K562 (cell line): ENCODE measurements at regions not wholly inside any gene's neighbourhood (a gene's known extent, or its start where the extent isn't known, plus 50 kb on each side); places are given as distances from the start of the nearest gene placed in this dataset.

Source experiments
- ATAC-seq: fragments of 200-7000 bp; cut with Tn5 transposase; 3 replicates; pipeline ENCODE4 v1.9.1; 2020; ENCODE audit warnings: moderate library complexity
- BruUV-seq: library from RNA; stranded (reverse); fragments of 400-500 nt; replicated peaks from 2 replicates; lab custom pipeline; 2021; lab: Mats Ljungman, UMichigan
- CTCF ChIA-PET: fragments of 300-600 bp; formaldehyde crosslinking; extraction: SDS; loops from one replicate; lab custom pipeline; 2021; ENCODE audit warnings: low intra/inter-chr PET ratio; lab: Yijun Ruan, JAX
- POLR2A ChIA-PET: fragments of 300-600, 350-650 bp; sonication (Branson Sonifier 250); formaldehyde crosslinking; extraction: SDS; loops from one replicate; lab custom pipeline; 2021; ENCODE audit warnings: antibody characterized with exemption, inconsistent platforms; lab: Yijun Ruan, JAX
- DNase-seq, 4 experiments: peaks; one replicate each; pipeline versions ENCODE4 v3.0.0 to v3.0.0-alpha.2; 2011 to 2018; ENCODE audit warnings: low spot score in 3 of 4, mixed read lengths in 3 of 4; ENCODE audit errors: extremely low read depth in 1 of 4
- FAIRE-seq: peaks from 2 replicates; lab custom pipeline; 2011; peaks lifted over from hg19 to GRCh38; lab: Jason Lieb, UNC
- H2AFZ ChIP-seq: 2 replicates; pipeline ENCODE4 v1.6.0; 2011; ENCODE audit warnings: low read depth, low read length, control low read depth, inconsistent platforms
- H3K27ac ChIP-seq: fragments of 200-600 bp; 3 replicates; pipeline ENCODE4 v1.8.0; 2011; ENCODE audit warnings: low read depth, mild to moderate bottlenecking, control low read depth, inconsistent platforms, low read length, moderate library complexity, mixed read lengths; ENCODE audit errors: extremely low read depth
- H3K27me3 ChIP-seq, 2 experiments: fragments of 300-600 bp in 1 of 2; 2 replicates in 1 of 2; 3 replicates in 1 of 2; pipeline versions ENCODE4 v1.6.0 to v1.8.0; 2011; ENCODE audit warnings: inconsistent platforms in 2 of 2, low read length in 2 of 2, mild to moderate bottlenecking in 1 of 2, mixed read lengths in 1 of 2, moderate library complexity in 1 of 2; ENCODE audit not compliant: control insufficient read depth in 2 of 2, insufficient read depth in 2 of 2
- H3K36me3 ChIP-seq: fragments of 300-600 bp; 3 replicates; pipeline ENCODE4 v1.8.0; 2011; ENCODE audit warnings: mild to moderate bottlenecking, low read length, inconsistent platforms; ENCODE audit not compliant: control insufficient read depth, insufficient read depth
- H3K4me1 ChIP-seq, 2 experiments: fragments of 200-600 bp in 1 of 2; replicated peaks in 1 of 2; 2 replicates in 1 of 2; 3 replicates in 1 of 2; pipeline versions ENCODE4 v1.5.1 to v1.8.0; 2011; ENCODE audit warnings: inconsistent platforms in 2 of 2, low read length in 2 of 2, mild to moderate bottlenecking in 1 of 2, mixed read lengths in 1 of 2, moderate library complexity in 1 of 2; ENCODE audit not compliant: control insufficient read depth in 2 of 2, insufficient read depth in 2 of 2
- H3K4me2 ChIP-seq: 2 replicates; pipeline ENCODE4 v1.6.1; 2011; ENCODE audit warnings: low read length, control low read depth, inconsistent platforms, mixed read lengths; ENCODE audit not compliant: insufficient read depth
- H3K4me3 ChIP-seq: fragments of 200-600 bp; sonication (generic), shearing (Covaris generic); 2 replicates; pipeline ENCODE4 v1.5.1; 2016; ENCODE audit warnings: control low read depth, inconsistent platforms
- H3K79me2 ChIP-seq: fragments of 200-600 bp; 3 replicates; pipeline ENCODE4 v1.8.0; 2011; ENCODE audit warnings: low read length, inconsistent platforms; ENCODE audit not compliant: control insufficient read depth, insufficient read depth
- H3K9ac ChIP-seq, 2 experiments: 2 replicates each; pipeline versions ENCODE4 v1.6.0 to v1.6.1; 2011; ENCODE audit warnings: low read depth in 2 of 2, low read length in 2 of 2, control low read depth in 1 of 2, inconsistent platforms in 1 of 2, mild to moderate bottlenecking in 1 of 2, mixed read lengths in 1 of 2; ENCODE audit not compliant: insufficient read depth in 1 of 2
- H3K9me1 ChIP-seq: one replicate; pipeline ENCODE4 v1.6.0; 2011; ENCODE audit warnings: inconsistent platforms, mild to moderate bottlenecking, low read length, moderate library complexity; ENCODE audit not compliant: control insufficient read depth, insufficient read depth
- H3K9me3 ChIP-seq: replicated peaks from 2 replicates; pipeline ENCODE4 v1.5.1; 2011; ENCODE audit warnings: low read depth, low read length, inconsistent platforms; ENCODE audit not compliant: control insufficient read depth, insufficient read depth
- H4K20me1 ChIP-seq: replicated peaks from 2 replicates; pipeline ENCODE4 v1.6.1; 2011; ENCODE audit warnings: low read length, inconsistent platforms, mixed read lengths; ENCODE audit not compliant: control insufficient read depth, insufficient read depth
- CBFA2T2 ChIP-seq: fragments of 450-650 bp; conservative IDR thresholded peaks from 2 replicates; pipeline ENCODE4 v1.6.1; 2017; ENCODE audit warnings: mild to moderate bottlenecking
- CREM ChIP-seq: IDR thresholded peaks from 2 replicates; pipeline ENCODE4 v1.6.1; 2014; ENCODE audit warnings: antibody characterized with exemption, low read depth
- ESRRA ChIP-seq: fragments of 450-650 bp; IDR thresholded peaks from 2 replicates; pipeline ENCODE4 v1.6.1; 2014; ENCODE audit warnings: low read depth, mild to moderate bottlenecking, moderate library complexity, borderline replicate concordance
- HCFC1 ChIP-seq: IDR thresholded peaks from 2 replicates; pipeline ENCODE4 v1.6.1; 2012; ENCODE audit warnings: low read depth, low read length, improper control_type of control experiment
- HLTF ChIP-seq: fragments of 450-650 bp; IDR thresholded peaks from 2 replicates; pipeline ENCODE4 v1.6.1; 2016
- MED1 ChIP-seq: sonication (generic); formaldehyde crosslinking; IDR thresholded peaks from 2 replicates; pipeline ENCODE4 v1.8.1; 2023; ENCODE audit warnings: missing genetic modification reagents, borderline replicate concordance
- MTA1 ChIP-seq: fragments of 450-650 bp; IDR thresholded peaks from 2 replicates; pipeline ENCODE4 v1.6.1; 2017; ENCODE audit warnings: borderline replicate concordance
- NRF1 ChIP-seq, 2 experiments: fragments of 450-650 bp; IDR thresholded peaks in 1 of 2; conservative IDR thresholded peaks in 1 of 2; 2 replicates each; pipeline ENCODE4 v1.6.1; 2014; ENCODE audit warnings: mild to moderate bottlenecking in 2 of 2
- ZFP30 ChIP-seq: fragments of 250-450 bp; sonication (Bioruptor Pico); IDR thresholded peaks from 2 replicates; pipeline ENCODE4 v1.8.0; 2022; ENCODE audit warnings: moderate library complexity, mild to moderate bottlenecking, inconsistent platforms, borderline replicate concordance
- ZNF217 ChIP-seq: sonication (generic); formaldehyde crosslinking; IDR thresholded peaks from 2 replicates; pipeline ENCODE4 v1.8.0; 2022; ENCODE audit warnings: mild to moderate bottlenecking, missing genetic modification reagents
- ZSCAN29 ChIP-seq: fragments of 450-650 bp; IDR thresholded peaks from 2 replicates; pipeline ENCODE4 v1.6.1; 2017
- WGBS: fragments of 100-300 bp; shearing (Covaris generic); methylation state at CpG from one replicate; pipeline ENCODE4 v1.1.6; 2016; ENCODE audit warnings: low coverage, mixed read lengths; ENCODE audit not compliant: insufficient coverage; ENCODE audit errors: missing lambda C conversion rate; 5-methylcytosine and 5-hydroxymethylcytosine counted together
- in situ Hi-C: fragments of 300-500 bp; cut with MboI; formaldehyde crosslinking; loops from 4 replicates; pipeline ENCODE4 v1.15.0; 2018; ENCODE audit warnings: inconsistent platforms, mixed read lengths
- intact Hi-C: fragments of 100-400 bp; cut with micrococcal nuclease; formaldehyde crosslinking; loops from 2 replicates; pipeline ENCODE4 v1.14.2; 2022
- TF ChIP-seq, protein P1 (sequence below): IDR thresholded peaks from 3 replicates; pipeline ENCODE4 v1.6.1; 2011; ENCODE audit warnings: borderline replicate concordance, mild to moderate bottlenecking; ENCODE audit not compliant: insufficient read length, insufficient read depth
- TF ChIP-seq, protein P2 (sequence below), 2 experiments: fragments of 450-650 bp; conservative IDR thresholded peaks; 2 replicates each; pipeline ENCODE4 v1.6.1; 2017; ENCODE audit warnings: mild to moderate bottlenecking in 2 of 2, moderate library complexity in 2 of 2
- TF ChIP-seq, protein P3 (sequence below): fragments of 250-450 bp; sonication (Bioruptor Pico); IDR thresholded peaks from 2 replicates; pipeline ENCODE4 v1.4.0; 2020; ENCODE audit warnings: mild to moderate bottlenecking
- TF ChIP-seq, protein P4 (sequence below): fragments of 450-650 bp; formaldehyde crosslinking; IDR thresholded peaks from 2 replicates; pipeline ENCODE4 v1.4.0; 2020; ENCODE audit warnings: mild to moderate bottlenecking, moderate library complexity
- TF ChIP-seq, protein P5 (sequence below): conservative IDR thresholded peaks from 2 replicates; pipeline ENCODE4 v1.6.1; 2011; ENCODE audit warnings: low read depth, mild to moderate bottlenecking, low read length; ENCODE audit not compliant: control insufficient read depth

DNA sequence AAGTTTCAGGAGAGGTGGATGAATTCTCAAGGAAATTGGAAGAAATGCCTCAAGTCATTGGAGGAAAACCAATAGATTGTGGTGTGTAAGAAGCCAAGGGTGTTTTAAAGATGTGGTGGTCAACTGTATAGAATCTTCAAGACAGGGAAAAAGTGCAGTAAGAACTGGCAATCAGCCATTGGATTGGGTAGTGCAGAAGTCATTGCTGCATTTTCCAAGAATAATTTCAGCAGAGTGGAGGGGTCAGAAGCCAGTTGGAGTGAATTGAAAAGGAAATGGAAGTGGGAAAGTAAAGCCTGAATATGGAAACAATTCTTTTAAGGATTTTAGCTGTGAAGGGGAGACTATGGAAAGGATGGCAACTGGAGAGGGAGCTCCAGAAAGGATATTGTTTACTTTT is 128.2 kb upstream of the TMEM170B start (continued):
- TF ChIP-seq, protein P1, sequence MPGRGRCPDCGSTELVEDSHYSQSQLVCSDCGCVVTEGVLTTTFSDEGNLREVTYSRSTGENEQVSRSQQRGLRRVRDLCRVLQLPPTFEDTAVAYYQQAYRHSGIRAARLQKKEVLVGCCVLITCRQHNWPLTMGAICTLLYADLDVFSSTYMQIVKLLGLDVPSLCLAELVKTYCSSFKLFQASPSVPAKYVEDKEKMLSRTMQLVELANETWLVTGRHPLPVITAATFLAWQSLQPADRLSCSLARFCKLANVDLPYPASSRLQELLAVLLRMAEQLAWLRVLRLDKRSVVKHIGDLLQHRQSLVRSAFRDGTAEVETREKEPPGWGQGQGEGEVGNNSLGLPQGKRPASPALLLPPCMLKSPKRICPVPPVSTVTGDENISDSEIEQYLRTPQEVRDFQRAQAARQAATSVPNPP = no peak
- no peak for TF ChIP-seq ZNF217 (CRISPR knock-in tag)
- TF ChIP-seq MTA1 = no peak
- TF ChIP-seq, all 486 proteins: peak for 0

DNA sequence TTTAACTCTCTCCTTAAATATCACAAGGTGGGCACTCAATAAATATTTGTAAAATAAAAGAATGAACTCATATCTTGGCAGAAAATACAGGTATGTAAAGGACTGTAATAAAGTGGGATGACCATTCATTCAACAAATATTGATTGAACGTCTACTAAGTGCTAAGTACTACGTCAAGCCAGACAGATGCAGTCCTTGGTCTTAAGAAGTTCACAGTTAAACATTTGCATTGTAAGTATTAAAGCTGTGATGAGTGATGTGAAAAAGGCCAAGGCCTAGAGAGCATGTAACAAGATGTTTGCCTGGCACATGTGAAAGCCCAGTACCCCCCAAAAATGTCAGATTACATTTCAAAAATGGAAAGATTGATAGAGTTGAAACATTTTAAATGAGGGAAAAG is 130.1 kb upstream of the TMEM170B start:
- FAIRE-seq = no peak
- TF ChIP-seq HCFC1 = no peak
- TF ChIP-seq CREM = no peak
- TF ChIP-seq HLTF = no peak
- TF ChIP-seq, protein P2, sequence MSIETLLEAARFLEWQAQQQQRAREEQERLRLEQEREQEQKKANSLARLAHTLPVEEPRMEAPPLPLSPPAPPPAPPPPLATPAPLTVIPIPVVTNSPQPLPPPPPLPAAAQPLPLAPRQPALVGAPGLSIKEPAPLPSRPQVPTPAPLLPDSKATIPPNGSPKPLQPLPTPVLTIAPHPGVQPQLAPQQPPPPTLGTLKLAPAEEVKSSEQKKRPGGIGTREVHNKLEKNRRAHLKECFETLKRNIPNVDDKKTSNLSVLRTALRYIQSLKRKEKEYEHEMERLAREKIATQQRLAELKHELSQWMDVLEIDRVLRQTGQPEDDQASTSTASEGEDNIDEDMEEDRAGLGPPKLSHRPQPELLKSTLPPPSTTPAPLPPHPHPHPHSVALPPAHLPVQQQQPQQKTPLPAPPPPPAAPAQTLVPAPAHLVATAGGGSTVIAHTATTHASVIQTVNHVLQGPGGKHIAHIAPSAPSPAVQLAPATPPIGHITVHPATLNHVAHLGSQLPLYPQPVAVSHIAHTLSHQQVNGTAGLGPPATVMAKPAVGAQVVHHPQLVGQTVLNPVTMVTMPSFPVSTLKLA (conservative IDR thresholded peaks at IDR 0.05) = no peak
- no peak for TF ChIP-seq MED1
- TF ChIP-seq, protein P3, sequence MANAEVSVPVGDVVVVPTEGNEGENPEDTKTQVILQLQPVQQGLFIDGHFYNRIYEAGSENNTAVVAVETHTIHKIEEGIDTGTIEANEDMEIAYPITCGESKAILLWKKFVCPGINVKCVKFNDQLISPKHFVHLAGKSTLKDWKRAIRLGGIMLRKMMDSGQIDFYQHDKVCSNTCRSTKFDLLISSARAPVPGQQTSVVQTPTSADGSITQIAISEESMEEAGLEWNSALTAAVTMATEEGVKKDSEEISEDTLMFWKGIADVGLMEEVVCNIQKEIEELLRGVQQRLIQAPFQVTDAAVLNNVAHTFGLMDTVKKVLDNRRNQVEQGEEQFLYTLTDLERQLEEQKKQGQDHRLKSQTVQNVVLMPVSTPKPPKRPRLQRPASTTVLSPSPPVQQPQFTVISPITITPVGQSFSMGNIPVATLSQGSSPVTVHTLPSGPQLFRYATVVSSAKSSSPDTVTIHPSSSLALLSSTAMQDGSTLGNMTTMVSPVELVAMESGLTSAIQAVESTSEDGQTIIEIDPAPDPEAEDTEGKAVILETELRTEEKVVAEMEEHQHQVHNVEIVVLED (CRISPR knock-in tag) = no peak
- TF ChIP-seq, protein P4, sequence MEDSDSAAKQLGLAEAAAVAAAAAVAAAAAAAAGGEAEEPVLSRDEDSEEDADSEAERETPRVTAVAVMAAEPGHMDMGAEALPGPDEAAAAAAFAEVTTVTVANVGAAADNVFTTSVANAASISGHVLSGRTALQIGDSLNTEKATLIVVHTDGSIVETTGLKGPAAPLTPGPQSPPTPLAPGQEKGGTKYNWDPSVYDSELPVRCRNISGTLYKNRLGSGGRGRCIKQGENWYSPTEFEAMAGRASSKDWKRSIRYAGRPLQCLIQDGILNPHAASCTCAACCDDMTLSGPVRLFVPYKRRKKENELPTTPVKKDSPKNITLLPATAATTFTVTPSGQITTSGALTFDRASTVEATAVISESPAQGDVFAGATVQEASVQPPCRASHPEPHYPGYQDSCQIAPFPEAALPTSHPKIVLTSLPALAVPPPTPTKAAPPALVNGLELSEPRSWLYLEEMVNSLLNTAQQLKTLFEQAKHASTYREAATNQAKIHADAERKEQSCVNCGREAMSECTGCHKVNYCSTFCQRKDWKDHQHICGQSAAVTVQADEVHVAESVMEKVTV (CRISPR knock-in tag) = no peak
- TF ChIP-seq NRF1 (conservative IDR thresholded peaks at IDR 0.05 in 1 of 2, IDR thresholded peaks at IDR 0.05 in 1 of 2) = no peak
- TF ChIP-seq, protein P5, sequence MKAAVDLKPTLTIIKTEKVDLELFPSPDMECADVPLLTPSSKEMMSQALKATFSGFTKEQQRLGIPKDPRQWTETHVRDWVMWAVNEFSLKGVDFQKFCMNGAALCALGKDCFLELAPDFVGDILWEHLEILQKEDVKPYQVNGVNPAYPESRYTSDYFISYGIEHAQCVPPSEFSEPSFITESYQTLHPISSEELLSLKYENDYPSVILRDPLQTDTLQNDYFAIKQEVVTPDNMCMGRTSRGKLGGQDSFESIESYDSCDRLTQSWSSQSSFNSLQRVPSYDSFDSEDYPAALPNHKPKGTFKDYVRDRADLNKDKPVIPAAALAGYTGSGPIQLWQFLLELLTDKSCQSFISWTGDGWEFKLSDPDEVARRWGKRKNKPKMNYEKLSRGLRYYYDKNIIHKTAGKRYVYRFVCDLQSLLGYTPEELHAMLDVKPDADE = no peak
- TF ChIP-seq ZSCAN29 = no peak
- TF ChIP-seq ZFP30 (CRISPR knock-in tag) = no peak
- no peak for TF ChIP-seq ESRRA
- TF ChIP-seq CBFA2T2 = no peak
- TF ChIP-seq, all 486 proteins: peak for 0
- Histone ChIP-seq H3K9me1 (no peaks in the 10 kb centered on the region), H3K9ac (no peak overlapping the region), H3K27me3 (peaks cover 3 to 11% of the 10 kb centered on the region in 2 experiments; a peak in 2 of 5 replicates), H2AFZ (no peak overlapping the region), H3K9me3 (no peaks in the 10 kb centered on the region), H3K36me3 (no peaks in the 10 kb centered on the region), H3K4me3 (no peak overlapping the region), H4K20me1 (no peaks in the 10 kb centered on the region), H3K27ac (no peak overlapping the region), H3K4me2 (no peak overlapping the region), H3K4me1 (peaks cover 0 to 6% of the 10 kb centered on the region in 2 experiments; a peak in 1 of 5 replicates), H3K79me2 (no peaks in the 10 kb centered on the region)
- DNase-seq (no peak), ATAC-seq (no peak)
- no TSS peak for BruUV-seq
- intact Hi-C loops = no loop called here
- ChIA-PET POLR2A (no interaction called here), CTCF (no interaction called here)
- in situ Hi-C loops = no loop called here
- 2% methylated on average over 2 of the region's 2 CpGs for WGBS
